ENCODE measurements at regions not wholly inside any gene's neighbourhood (a gene's known extent, or its start where the extent isn't known, plus 50 kb on each side); places are given as distances from the start of the nearest gene placed in this dataset.

- TF ChIP-seq POLR2A (IDR thresholded peaks at IDR 0.05) (no peak), CTCF (IDR thresholded peaks at IDR 0.05) (no peak), POLR2AphosphoS5 (IDR thresholded peaks at IDR 0.05) (no peak), EP300 (IDR thresholded peaks at IDR 0.05) (no peak)
Measured at GRCh38 chr2:196260546-196260945, 89.2 kb upstream of the STK17B start.

Measured in stomach (tissue), 4 donors.